H1 (cell line): ENCODE measurements at regions not wholly inside any gene's neighbourhood (a gene's known extent, or its start where the extent isn't known, plus 50 kb on each side); places are given as distances from the start of the nearest gene placed in this dataset.

Source experiments
- CTCF ChIA-PET: fragments of 300-600 bp; sonication (Branson Sonifier 250); formaldehyde crosslinking; loops from one replicate; lab custom pipeline; 2021; ENCODE audit not compliant: partially characterized antibody; lab: Charles Lee
- POLR2A ChIA-PET: fragments of 300-600 bp; sonication (Branson Sonifier 250); formaldehyde crosslinking; loops from one replicate; lab custom pipeline; 2021; ENCODE audit warnings: inconsistent platforms; ENCODE audit not compliant: partially characterized antibody; lab: Charles Lee
- DNase-seq, 2 experiments: peaks; one replicate each; pipeline versions ENCODE4 v3.0.0 to v3.0.0-alpha.2; 2010 to 2022; ENCODE audit warnings: low spot score in 2 of 2, low read depth in 1 of 2, mixed read lengths in 1 of 2
- FAIRE-seq: peaks from 2 replicates; lab custom pipeline; 2011; peaks lifted over from hg19 to GRCh38; lab: Jason Lieb, UNC
- H2AFZ ChIP-seq: 2 replicates; pipeline ENCODE4 v1.8.1; 2012; ENCODE audit warnings: low read length, inconsistent platforms
- H2AK5ac ChIP-seq: 2 replicates; pipeline ENCODE4 v1.6.1; 2013; ENCODE audit warnings: low read depth, low read length
- H2BK120ac ChIP-seq: replicated peaks from 2 replicates; pipeline ENCODE3; 2013; ENCODE audit warnings: low read depth, low read length, inconsistent platforms
- H2BK12ac ChIP-seq: 2 replicates; pipeline ENCODE4 v1.6.1; 2013; ENCODE audit warnings: low read depth, low read length
- H2BK15ac ChIP-seq: 2 replicates; pipeline ENCODE4 v1.6.1; 2013; ENCODE audit warnings: low read length
- H2BK20ac ChIP-seq: 2 replicates; pipeline ENCODE4 v1.6.1; 2013; ENCODE audit warnings: low read length
- H2BK5ac ChIP-seq: 2 replicates; pipeline ENCODE4 v1.6.1; 2013; ENCODE audit warnings: low read depth, low read length
- H3K14ac ChIP-seq: 2 replicates; pipeline ENCODE4 v1.6.1; 2013; ENCODE audit warnings: inconsistent platforms; ENCODE audit not compliant: insufficient read length
- H3K18ac ChIP-seq: 2 replicates; pipeline ENCODE4 v1.6.1; 2013; ENCODE audit warnings: low read length; ENCODE audit errors: extremely low read depth
- H3K23ac ChIP-seq: 2 replicates; pipeline ENCODE4 v1.6.1; 2013; ENCODE audit warnings: inconsistent platforms; ENCODE audit not compliant: insufficient read length
- H3K23me2 ChIP-seq: 2 replicates; pipeline ENCODE4 v1.6.1; 2013; ENCODE audit warnings: low read depth, low read length
- H3K27ac ChIP-seq: 2 replicates; pipeline ENCODE4 v1.6.1; 2011; ENCODE audit warnings: low read depth, low read length, inconsistent platforms
- H3K27me3 ChIP-seq, 4 experiments: replicated peaks in 1 of 4; 1 replicate in 1 of 4; 2 replicates in 3 of 4; pipeline versions ENCODE4 v1.6.1 to v1.8.1; 2011 to 2013; ENCODE audit warnings: low read length in 3 of 4, mild to moderate bottlenecking in 3 of 4, inconsistent platforms in 2 of 4, mixed read lengths in 2 of 4, moderate library complexity in 1 of 4; ENCODE audit not compliant: control insufficient read depth in 3 of 4, insufficient read depth in 3 of 4; ENCODE audit errors: extremely low read depth in 1 of 4
- H3K36me3 ChIP-seq, 4 experiments: 2 replicates each; pipeline versions ENCODE4 v1.6.1 to v1.8.1; 2011 to 2013; ENCODE audit warnings: mild to moderate bottlenecking in 4 of 4, low read length in 3 of 4, moderate library complexity in 2 of 4, control low read depth in 1 of 4, inconsistent platforms in 1 of 4; ENCODE audit not compliant: insufficient read depth in 4 of 4, control insufficient read depth in 2 of 4
- H3K4ac ChIP-seq: replicated peaks from 2 replicates; pipeline ENCODE3; 2013; ENCODE audit warnings: low read length, low read depth, mixed read lengths, inconsistent platforms; ENCODE audit not compliant: insufficient read length
- H3K4me1 ChIP-seq, 4 experiments: replicated peaks in 1 of 4; 1 replicate in 1 of 4; 2 replicates in 3 of 4; pipeline versions ENCODE4 v1.6.1 to v1.8.1; 2011 to 2013; ENCODE audit warnings: low read length in 3 of 4, inconsistent platforms in 2 of 4, mixed read lengths in 1 of 4; ENCODE audit not compliant: insufficient read depth in 4 of 4, control insufficient read depth in 3 of 4
- H3K4me2 ChIP-seq, 2 experiments: 2 replicates each; pipeline versions ENCODE4 v1.6.1 to v1.8.1; 2011 to 2013; ENCODE audit warnings: low read depth in 2 of 2, low read length in 2 of 2, control low read depth in 1 of 2, inconsistent platforms in 1 of 2, mild to moderate bottlenecking in 1 of 2; ENCODE audit not compliant: insufficient read depth in 1 of 2
- H3K4me3 ChIP-seq, 4 experiments: fragments of 200-600, 300-600 bp in 1 of 4; sonication (generic), shearing (Covaris generic), sonication (Bioruptor Twin) in 1 of 4; 2 replicates each; pipeline versions ENCODE4 v1.5.1 to v1.8.1; 2011 to 2016; ENCODE audit warnings: low read length in 4 of 4, low read depth in 3 of 4, control low read depth in 2 of 4, inconsistent platforms in 2 of 4, mild to moderate bottlenecking in 2 of 4, mixed read lengths in 1 of 4, moderate library complexity in 1 of 4; ENCODE audit not compliant: insufficient read depth in 2 of 4; ENCODE audit errors: extremely low read depth in 1 of 4
- H3K56ac ChIP-seq: replicated peaks from 2 replicates; pipeline ENCODE3; 2013; ENCODE audit warnings: low read depth, mild to moderate bottlenecking, mixed read lengths, low read length, inconsistent platforms; ENCODE audit not compliant: insufficient read length
- H3K79me1 ChIP-seq: 2 replicates; pipeline ENCODE4 v1.6.1; 2013; ENCODE audit warnings: low read depth, low read length, control low read depth
- H3K79me2 ChIP-seq, 2 experiments: 2 replicates each; pipeline versions ENCODE4 v1.6.1 to v1.8.1; 2012 to 2013; ENCODE audit warnings: low read length in 2 of 2, mild to moderate bottlenecking in 2 of 2, inconsistent platforms in 1 of 2; ENCODE audit not compliant: insufficient read depth in 2 of 2, control insufficient read depth in 1 of 2
- H3K9ac ChIP-seq, 4 experiments: replicated peaks in 1 of 4; 1 replicate in 1 of 4; 2 replicates in 3 of 4; pipeline versions ENCODE4 v1.6.1 to v1.8.1; 2011 to 2013; ENCODE audit warnings: low read depth in 3 of 4, low read length in 3 of 4, control low read depth in 2 of 4, mild to moderate bottlenecking in 2 of 4, moderate library complexity in 2 of 4, inconsistent platforms in 1 of 4; ENCODE audit errors: extremely low read depth in 1 of 4
- H3K9me3 ChIP-seq, 2 experiments: 2 replicates each; pipeline versions ENCODE4 v1.6.1 to v1.8.1; 2012 to 2013; ENCODE audit warnings: mild to moderate bottlenecking in 2 of 2, moderate library complexity in 2 of 2, control low read depth in 1 of 2, inconsistent platforms in 1 of 2, low read depth in 1 of 2, low read length in 1 of 2, mixed read lengths in 1 of 2; ENCODE audit not compliant: insufficient read depth in 2 of 2
- H4K20me1 ChIP-seq, 2 experiments: replicated peaks in 1 of 2; 2 replicates each; pipeline versions ENCODE3 to v1.8.1; 2011 to 2013; ENCODE audit warnings: inconsistent platforms in 2 of 2, low read length in 2 of 2, mild to moderate bottlenecking in 1 of 2; ENCODE audit not compliant: insufficient read depth in 2 of 2, control insufficient read depth in 1 of 2
- H4K5ac ChIP-seq: 2 replicates; pipeline ENCODE4 v1.6.1; 2013; ENCODE audit warnings: low read length, low read depth, mixed read lengths, inconsistent platforms; ENCODE audit not compliant: insufficient read length
- H4K8ac ChIP-seq: 2 replicates; pipeline ENCODE4 v1.8.0; 2013; ENCODE audit warnings: mild to moderate bottlenecking, moderate library complexity, low read length, inconsistent platforms; ENCODE audit not compliant: insufficient read depth; ENCODE audit errors: extremely low read depth
- H4K91ac ChIP-seq: replicated peaks from 2 replicates; pipeline ENCODE3; 2013; ENCODE audit warnings: low read length, mixed read lengths, inconsistent platforms; ENCODE audit not compliant: insufficient read length
- CBX5 ChIP-seq: fragments of 300-800, 300-1000 bp; sonication (generic); IDR thresholded peaks from 2 replicates; pipeline ENCODE4 v1.7.1; 2016; ENCODE audit warnings: antibody characterized with exemption, low read length, low read depth
- CBX8 ChIP-seq: fragments of 300-800, 300-1000 bp; sonication (generic); IDR thresholded peaks from 2 replicates; pipeline ENCODE4 v1.7.1; 2016; ENCODE audit warnings: low read depth, low read length, borderline replicate concordance
- CEBPB ChIP-seq: IDR thresholded peaks from 2 replicates; pipeline ENCODE4 v1.6.1; 2012; ENCODE audit warnings: low read depth, low read length
- CREB1 ChIP-seq: IDR thresholded peaks from 2 replicates; pipeline ENCODE4 v1.6.1; 2012; ENCODE audit warnings: inconsistent platforms
- EGR1 ChIP-seq: IDR thresholded peaks from 2 replicates; pipeline ENCODE4 v1.6.1; 2011; ENCODE audit warnings: low read depth, low read length, borderline replicate concordance
- EZH2 ChIP-seq: fragments of 200-600 bp; sonication (generic); IDR thresholded peaks from 2 replicates; pipeline ENCODE4 v1.7.1; 2012; ENCODE audit warnings: low read depth, mild to moderate bottlenecking, moderate library complexity, low read length, inconsistent platforms; ENCODE audit not compliant: severe bottlenecking
- GTF2F1 ChIP-seq: IDR thresholded peaks from 2 replicates; pipeline ENCODE4 v1.6.1; 2012; ENCODE audit warnings: low read depth, low read length, improper control_type of control experiment, borderline replicate concordance
- NRF1 ChIP-seq: IDR thresholded peaks from 2 replicates; pipeline ENCODE4 v1.6.1; 2011; ENCODE audit warnings: mild to moderate bottlenecking, low read depth, low read length, improper control_type of control experiment
- RFX5 ChIP-seq: IDR thresholded peaks from 2 replicates; pipeline ENCODE4 v1.6.1; 2011; ENCODE audit warnings: low read depth, low read length, improper control_type of control experiment, borderline replicate concordance
- RXRA ChIP-seq: IDR thresholded peaks from 2 replicates; pipeline ENCODE4 v1.6.1; 2011; ENCODE audit warnings: low read depth, mild to moderate bottlenecking, low read length, moderate library complexity; ENCODE audit not compliant: insufficient read depth
- SAP30 ChIP-seq: fragments of 300-600 bp; sonication (generic); IDR thresholded peaks from 2 replicates; pipeline ENCODE4 v1.7.1; 2012; ENCODE audit warnings: low read length, moderate library complexity, mild to moderate bottlenecking, inconsistent platforms; ENCODE audit not compliant: insufficient read depth, insufficient replicate concordance
- SRF ChIP-seq: IDR thresholded peaks from 2 replicates; pipeline ENCODE4 v1.6.1; 2011; ENCODE audit warnings: mild to moderate bottlenecking, low read depth, low read length, moderate library complexity
- SUZ12 ChIP-seq: fragments of 200-600 bp; sonication (generic); IDR thresholded peaks from 2 replicates; pipeline ENCODE4 v1.6.1; 2012; ENCODE audit warnings: mild to moderate bottlenecking, inconsistent platforms, low read length, moderate library complexity, mixed read lengths
- TAF7 ChIP-seq: optimal IDR thresholded peaks from 2 replicates; pipeline ENCODE3; 2011; ENCODE audit warnings: low read depth, mild to moderate bottlenecking, inconsistent platforms, low read length, moderate library complexity, borderline replicate concordance
- TBP ChIP-seq: IDR thresholded peaks from 2 replicates; pipeline ENCODE4 v1.6.1; 2011; ENCODE audit warnings: low read depth, low read length, improper control_type of control experiment
- YY1 ChIP-seq: IDR thresholded peaks from 2 replicates; pipeline ENCODE4 v1.6.1; 2011; ENCODE audit warnings: low read depth, mild to moderate bottlenecking, low read length
- WGBS, 2 experiments: shearing (Covaris generic) in 1 of 2; methylation state at CpG; one replicate each; pipeline versions ENCODE4 v1.1.6 to v1.1.7; 2013 to 2015; ENCODE audit warnings: low lambda C conversion rate in 2 of 2, mixed read lengths in 2 of 2, inconsistent platforms in 1 of 2, low coverage in 1 of 2, missing lambda C conversion rate in 1 of 2; ENCODE audit not compliant: insufficient replicate concordance in 2 of 2, insufficient coverage in 1 of 2, insufficient read length in 1 of 2; ENCODE audit errors: extremely low coverage in 1 of 2, missing lambda C conversion rate in 1 of 2; 5-methylcytosine and 5-hydroxymethylcytosine counted together

DNA sequence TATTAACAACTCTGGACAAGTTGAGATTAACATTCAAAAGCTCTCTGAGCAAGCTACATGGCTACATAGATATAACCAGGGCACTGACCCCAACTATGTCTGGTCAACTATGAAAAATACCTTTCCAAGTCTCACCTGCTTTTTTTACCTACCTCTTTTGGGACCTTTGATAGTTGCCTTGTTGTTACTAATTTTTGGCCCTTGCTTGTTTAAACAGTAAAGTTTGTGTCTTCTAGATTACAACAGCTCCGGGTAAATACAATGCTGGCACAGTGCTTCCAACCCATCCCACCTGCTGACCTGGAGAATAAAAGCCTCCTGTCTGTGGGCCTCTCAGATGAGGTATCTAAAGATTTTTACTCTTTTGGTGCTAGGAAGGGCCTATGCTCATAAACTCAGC lies 1036.6 kb downstream of the NAALADL2 start:
- ChIA-PET POLR2A (no interaction called here), CTCF (interaction anchor here (1.0 kb wide), 1 partner anchor 277 kb away, joined by 3 read pairs; no protein-coding TSS in a partner anchor)
- no peak overlapping the region for H3K4me3 ChIP-seq
- no peak overlapping the region for H4K8ac ChIP-seq
- H2AFZ ChIP-seq: no peak overlapping the region
- no peaks in the 10 kb centered on the region for H3K79me1 ChIP-seq
- no peaks in the 10 kb centered on the region for H3K9me3 ChIP-seq
- no peak overlapping the region for H4K5ac ChIP-seq
- H3K27ac ChIP-seq: no peak overlapping the region
- FAIRE-seq (no peak), DNase-seq (no peak)
- no peak overlapping the region for H2BK20ac ChIP-seq
- H2BK12ac ChIP-seq: no peak overlapping the region
- no peak overlapping the region for H2AK5ac ChIP-seq
- H3K27me3 ChIP-seq: peaks cover 0 to 1% (median 0%) of the 10 kb centered on the region in 4 experiments; a peak in 1 of 7 replicates
- H3K9ac ChIP-seq: no peak overlapping the region
- no peak overlapping the region for H2BK120ac ChIP-seq
- H3K4ac ChIP-seq: no peak overlapping the region
- H3K23ac ChIP-seq: no peak overlapping the region
- H3K79me2 ChIP-seq: no peaks in the 10 kb centered on the region
- no peak overlapping the region for H3K56ac ChIP-seq
- no peak overlapping the region for H2BK15ac ChIP-seq
- H3K36me3 ChIP-seq: no peaks in the 10 kb centered on the region
- H4K20me1 ChIP-seq: no peaks in the 10 kb centered on the region
- 100% methylated on average over 1 of the region's 1 CpG; no CpG with 5 or more reads in 1 of the 2 experiments for WGBS, 2 experiments
- no peak overlapping the region for H3K18ac ChIP-seq
- H3K23me2 ChIP-seq: no peaks in the 10 kb centered on the region
- H2BK5ac ChIP-seq: no peak overlapping the region
- no peak overlapping the region for H3K4me2 ChIP-seq
- no peak overlapping the region for H3K14ac ChIP-seq
- H4K91ac ChIP-seq: no peak overlapping the region
- H3K4me1 ChIP-seq: no peaks in the 10 kb centered on the region
- no peak for TF ChIP-seq EGR1
- no peak for TF ChIP-seq SRF
- TF ChIP-seq CBX5: no peak
- no peak for TF ChIP-seq EZH2
- no peak for TF ChIP-seq RXRA
- TF ChIP-seq CREB1: no peak
- TF ChIP-seq TBP: no peak
- no peak for TF ChIP-seq CEBPB
- no peak for TF ChIP-seq CBX8
- TF ChIP-seq NRF1: no peak
- TF ChIP-seq TAF7: no peak
- TF ChIP-seq YY1: no peak
- TF ChIP-seq SUZ12: no peak
- TF ChIP-seq SAP30: no peak
- no peak for TF ChIP-seq RFX5
- TF ChIP-seq GTF2F1: no peak
